IPS-20b (cell line): ENCODE measurements at regions not wholly inside any gene's neighbourhood (a gene's known extent, or its start where the extent isn't known, plus 50 kb on each side); places are given as distances from the start of the nearest gene placed in this dataset.
"Not testable (repeated sequence)": the region's sequence is repeated elsewhere in the genome, so short reads cannot be mapped to it uniquely, and the experiment has no call there.

Source experiments
- H3K27ac ChIP-seq: one replicate; pipeline ENCODE4 v1.5.1; 2013; ENCODE audit warnings: low read length
- H3K27me3 ChIP-seq: 2 replicates; pipeline ENCODE4 v1.6.1; 2013; ENCODE audit warnings: mild to moderate bottlenecking, low read length, inconsistent platforms; ENCODE audit not compliant: insufficient read depth
- H3K36me3 ChIP-seq: 2 replicates; pipeline ENCODE4 v1.6.1; 2013; ENCODE audit warnings: low read depth, mild to moderate bottlenecking, inconsistent platforms, low read length, moderate library complexity; ENCODE audit not compliant: insufficient read depth
- H3K4me1 ChIP-seq: 2 replicates; pipeline ENCODE4 v1.6.1; 2013; ENCODE audit warnings: mild to moderate bottlenecking, control low read depth, inconsistent platforms, low read length, moderate library complexity; ENCODE audit not compliant: insufficient read depth
- H3K4me3 ChIP-seq: 2 replicates; pipeline ENCODE4 v1.5.1; 2013; ENCODE audit warnings: mild to moderate bottlenecking, low read length, inconsistent platforms
- H3K9ac ChIP-seq: 2 replicates; pipeline ENCODE4 v1.6.1; 2013; ENCODE audit warnings: low read depth, mild to moderate bottlenecking, inconsistent platforms, low read length, moderate library complexity
- H3K9me3 ChIP-seq: 2 replicates; pipeline ENCODE4 v1.6.1; 2013; ENCODE audit warnings: mild to moderate bottlenecking, low read depth, low read length, inconsistent platforms; ENCODE audit not compliant: insufficient read depth

DNA sequence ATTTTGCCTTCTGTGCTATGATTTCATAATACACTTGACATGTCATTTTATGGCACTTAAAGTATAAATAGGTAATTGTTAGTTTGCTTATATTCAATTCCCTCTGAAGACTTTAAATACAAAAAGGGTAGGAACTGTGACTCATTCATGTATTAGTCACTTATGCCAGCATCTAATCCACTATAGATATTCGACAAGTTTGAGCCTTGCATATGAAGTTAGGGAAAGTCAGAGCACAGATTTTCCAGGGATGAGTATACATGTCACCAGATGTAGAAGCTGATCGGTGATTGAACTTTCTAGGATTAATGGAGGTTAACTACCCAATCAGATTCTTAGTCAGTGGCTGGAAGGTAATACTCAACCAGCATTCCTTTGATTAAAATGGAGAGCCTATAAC is 1321.5 kb downstream of the XPNPEP1 start:
- Histone ChIP-seq H3K4me3 (no peak overlapping the region), H3K27me3 (peaks cover 51% of the 10 kb centered on the region), H3K9ac (no peak overlapping the region), H3K9me3 (no peaks in the 10 kb centered on the region), H3K36me3 (no peaks in the 10 kb centered on the region), H3K4me1 (peaks cover 17% of the 10 kb centered on the region), H3K27ac (no peak overlapping the region)

DNA sequence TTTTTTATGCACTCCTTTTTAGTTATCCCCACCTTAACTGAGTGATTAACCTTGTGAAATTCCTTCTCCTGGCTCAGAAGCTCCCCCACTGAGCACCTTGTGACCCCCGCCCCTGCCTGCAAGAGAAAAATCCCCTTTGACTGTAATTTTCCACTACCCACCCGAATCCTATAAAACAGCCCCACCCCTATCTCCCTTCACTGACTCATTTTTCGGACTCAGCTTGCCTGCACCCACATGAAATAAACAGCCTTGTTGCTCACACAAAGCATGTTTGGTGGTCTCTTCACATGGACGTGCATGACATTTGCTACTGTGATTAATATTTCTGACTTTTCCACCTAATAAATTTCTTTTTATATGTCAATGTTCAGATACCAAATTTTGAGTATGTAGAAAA is 1322.8 kb downstream of the XPNPEP1 start:
- H3K9me3 ChIP-seq, H3K4me3 ChIP-seq, H3K9ac ChIP-seq, H3K36me3 ChIP-seq, H3K27ac ChIP-seq: not testable (repeated sequence)
- Histone ChIP-seq H3K27me3 (peaks cover 64% of the 10 kb centered on the region), H3K4me1 (peaks cover 17% of the 10 kb centered on the region)

GRCh38 chr10:108599317-108599716 is 1324.0 kb downstream of the XPNPEP1 start:
- H3K9me3 ChIP-seq, H3K36me3 ChIP-seq, H3K9ac ChIP-seq, H3K4me3 ChIP-seq, H3K27ac ChIP-seq: not testable (repeated sequence)
- Histone ChIP-seq H3K4me1 (peaks cover 17% of the 10 kb centered on the region), H3K27me3 (peaks cover 76% of the 10 kb centered on the region)

DNA sequence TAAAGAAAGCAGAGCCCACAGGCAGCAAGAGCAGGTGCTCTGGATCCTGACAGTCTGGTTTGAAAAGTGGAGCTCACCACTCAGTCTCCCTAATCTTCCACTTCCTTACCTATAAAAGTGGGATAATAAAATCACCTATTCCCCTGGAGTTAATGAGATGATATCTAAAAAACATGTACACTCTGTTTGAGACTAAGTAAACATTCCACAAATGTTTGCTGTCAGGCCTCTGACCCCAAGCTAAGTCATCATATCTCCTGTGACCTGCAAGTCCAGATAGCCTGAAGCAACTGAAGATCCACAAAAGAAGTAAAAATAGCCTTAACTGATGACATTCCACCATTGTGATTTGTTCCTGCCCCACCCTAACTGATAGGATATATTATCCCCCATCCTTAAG is 1324.5 kb downstream of the XPNPEP1 start:
- H3K36me3 ChIP-seq = no peaks in the 10 kb centered on the region
- H3K27ac ChIP-seq = no peak overlapping the region
- no peaks in the 10 kb centered on the region for H3K9me3 ChIP-seq
- no peak overlapping the region; the same call in 1 of the 2 replicates for H3K9ac ChIP-seq
- H3K4me1 ChIP-seq = peaks cover 17% of the 10 kb centered on the region
- H3K4me3 ChIP-seq = peak overlapping the region; percentile 29; the same call in 1 of the 2 replicates
- H3K27me3 ChIP-seq = peaks cover 76% of the 10 kb centered on the region

DNA sequence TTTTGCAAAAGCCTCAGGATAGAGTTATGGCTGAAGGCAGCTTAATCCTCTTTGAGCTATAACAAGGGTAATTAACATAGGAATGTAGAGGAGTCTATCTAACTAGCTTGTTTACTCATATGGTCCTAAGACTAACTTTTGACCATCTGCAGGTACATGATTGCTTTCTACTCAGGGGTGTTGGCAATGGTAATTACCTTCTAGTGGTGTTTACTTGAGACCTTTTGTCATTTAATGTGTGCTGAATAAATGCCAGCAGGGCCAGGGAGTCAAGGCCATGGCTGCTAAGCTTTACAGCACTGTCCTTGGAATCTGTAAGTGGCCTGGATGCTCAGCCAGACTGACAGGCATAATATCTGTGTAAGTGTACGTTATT is 1325.0 kb downstream of the XPNPEP1 start:
- Histone ChIP-seq H3K4me1 (peaks cover 17% of the 10 kb centered on the region), H3K27me3 (peaks cover 76% of the 10 kb centered on the region), H3K27ac (no peak overlapping the region), H3K9me3 (no peaks in the 10 kb centered on the region), H3K9ac (no peak overlapping the region; the same call in 1 of the 2 replicates), H3K4me3 (peak overlapping the region; percentile 29), H3K36me3 (no peaks in the 10 kb centered on the region)

DNA sequence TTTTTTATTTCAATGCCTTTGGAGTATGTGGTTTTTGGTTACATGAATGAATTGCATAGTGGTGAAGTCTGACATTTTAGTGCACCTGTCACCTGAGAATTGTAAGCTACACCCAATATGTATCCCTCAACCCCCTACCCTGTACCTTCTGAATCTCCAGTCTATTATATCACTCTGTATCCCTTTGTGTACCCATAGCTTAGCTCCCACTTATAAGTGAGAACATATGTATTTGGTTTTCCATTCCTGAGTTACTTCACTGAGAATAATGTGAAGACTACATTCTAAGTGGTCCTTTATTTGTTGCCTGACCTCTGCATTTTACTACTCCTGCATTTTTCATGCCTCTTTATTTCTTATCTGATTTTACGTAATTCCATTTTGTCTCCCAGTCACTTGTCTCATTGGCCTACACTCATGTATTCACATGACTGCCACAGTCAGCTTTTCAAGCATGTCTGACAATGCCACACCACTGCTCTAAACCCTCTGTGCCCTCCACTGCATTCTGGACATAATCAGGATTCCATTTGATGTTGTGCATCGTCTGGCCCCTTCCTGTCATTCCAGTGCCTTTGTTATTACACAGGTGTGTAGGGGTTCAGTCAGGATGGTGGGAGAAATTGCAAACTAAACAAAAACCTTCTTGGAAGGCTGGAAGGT is 1325.5 kb downstream of the XPNPEP1 start:
- no peaks in the 10 kb centered on the region for H3K9me3 ChIP-seq
- H3K27ac ChIP-seq = no peak overlapping the region
- H3K27me3 ChIP-seq = peaks cover 76% of the 10 kb centered on the region
- no peak overlapping the region for H3K9ac ChIP-seq
- no peaks in the 10 kb centered on the region for H3K36me3 ChIP-seq
- peaks cover 17% of the 10 kb centered on the region for H3K4me1 ChIP-seq
- H3K4me3 ChIP-seq = peak overlapping the region; percentile 29; the same call in 1 of the 2 replicates

GRCh38 chr10:108597031-108597430 is 1326.3 kb downstream of the XPNPEP1 start:
- Histone ChIP-seq H3K36me3 (no peaks in the 10 kb centered on the region), H3K27ac (no peak overlapping the region), H3K9ac (no peak overlapping the region), H3K4me1 (peaks cover 17% of the 10 kb centered on the region), H3K27me3 (peaks cover 76% of the 10 kb centered on the region), H3K9me3 (no peaks in the 10 kb centered on the region), H3K4me3 (no peak overlapping the region)

DNA sequence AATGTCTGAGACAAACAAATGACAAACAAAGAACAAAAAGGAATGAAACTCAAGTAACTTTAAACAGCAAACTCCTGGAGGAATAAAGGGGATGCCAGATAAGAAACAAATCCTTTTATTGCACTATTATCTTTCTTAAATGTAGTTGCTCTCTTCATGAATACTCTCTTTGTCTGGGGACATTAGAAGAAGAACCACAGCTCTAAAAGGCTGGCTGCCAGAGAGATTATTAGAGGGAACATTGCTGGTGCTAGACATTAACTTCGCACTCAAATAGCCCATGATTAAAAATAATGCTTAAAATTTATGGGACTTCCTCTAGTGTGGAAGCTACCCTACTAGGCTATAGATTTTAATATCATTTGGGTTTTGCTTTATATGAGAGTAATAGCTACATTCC is 1330.4 kb downstream of the XPNPEP1 start:
- peaks cover 37% of the 10 kb centered on the region for H3K27me3 ChIP-seq
- H3K27ac ChIP-seq = no peak overlapping the region
- no peak overlapping the region for H3K4me3 ChIP-seq
- H3K9ac ChIP-seq = no peak overlapping the region
- peaks cover 4% of the 10 kb centered on the region for H3K4me1 ChIP-seq
- H3K9me3 ChIP-seq = no peaks in the 10 kb centered on the region
- H3K36me3 ChIP-seq = no peaks in the 10 kb centered on the region

DNA sequence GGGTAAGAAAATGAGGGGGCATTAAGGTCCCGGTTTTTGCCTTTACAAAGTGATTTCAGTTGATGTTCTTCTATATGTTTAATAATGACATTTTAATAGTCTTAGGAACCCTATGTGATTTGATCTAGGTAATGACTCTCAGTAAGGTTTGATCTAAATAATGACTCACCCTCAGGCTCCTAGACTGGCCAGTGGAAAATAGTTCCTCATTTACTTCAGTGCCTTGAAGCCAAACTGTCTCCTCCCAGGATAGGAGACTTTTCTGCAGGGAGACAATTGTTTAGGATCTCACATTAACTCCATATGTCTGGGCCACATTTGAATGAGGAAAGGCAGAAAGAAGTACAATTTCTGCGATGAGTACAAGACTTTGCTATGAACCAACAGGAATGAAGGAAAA is 1331.9 kb downstream of the XPNPEP1 start:
- H3K9me3 ChIP-seq = no peaks in the 10 kb centered on the region
- H3K27me3 ChIP-seq = peaks cover 21% of the 10 kb centered on the region
- no peak overlapping the region for H3K27ac ChIP-seq
- H3K4me3 ChIP-seq = no peak overlapping the region
- no peaks in the 10 kb centered on the region for H3K36me3 ChIP-seq
- H3K4me1 ChIP-seq = no peaks in the 10 kb centered on the region
- H3K9ac ChIP-seq = no peak overlapping the region

- Histone ChIP-seq H3K9ac (no peak overlapping the region), H3K4me3 (no peak overlapping the region), H3K36me3 (no peaks in the 10 kb centered on the region), H3K27ac (no peak overlapping the region), H3K4me1 (no peaks in the 10 kb centered on the region), H3K27me3 (no peaks in the 10 kb centered on the region), H3K9me3 (no peaks in the 10 kb centered on the region)
Measured at GRCh38 chr10:108586424-108586823, 1336.9 kb downstream of the XPNPEP1 start.

GRCh38 chr10:108583877-108584276 is 1339.4 kb downstream of the XPNPEP1 start:
- H3K4me1 ChIP-seq = no peaks in the 10 kb centered on the region
- no peaks in the 10 kb centered on the region for H3K36me3 ChIP-seq

DNA sequence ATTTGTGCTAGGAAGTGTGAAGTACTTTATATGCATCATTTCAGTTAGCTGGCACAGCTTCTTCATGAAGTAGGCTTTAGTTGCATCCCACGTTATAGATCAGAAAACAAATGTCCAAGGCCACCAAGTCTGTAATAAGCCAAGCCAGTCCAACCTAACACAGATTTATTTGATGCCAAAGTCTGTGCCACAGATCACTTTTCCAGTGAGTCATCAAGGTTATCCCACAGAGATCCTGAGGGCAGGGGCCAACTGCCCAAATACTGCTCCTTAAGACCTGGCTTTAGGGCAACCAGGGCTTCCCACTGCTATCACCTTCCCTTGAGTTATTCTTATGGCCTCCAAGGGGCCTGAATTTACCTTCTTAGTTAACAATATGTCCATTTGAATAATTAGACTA is 1340.4 kb downstream of the XPNPEP1 start:
- no peaks in the 10 kb centered on the region for H3K36me3 ChIP-seq
- no peak overlapping the region for H3K9ac ChIP-seq
- H3K9me3 ChIP-seq = no peaks in the 10 kb centered on the region
- no peaks in the 10 kb centered on the region for H3K27me3 ChIP-seq
- no peaks in the 10 kb centered on the region for H3K4me1 ChIP-seq
- no peak overlapping the region for H3K27ac ChIP-seq
- no peak overlapping the region for H3K4me3 ChIP-seq

More at GRCh38 chr10:108583877-108584276, 1339.4 kb downstream of the XPNPEP1 start:
- no peak overlapping the region for H3K9ac ChIP-seq
- no peaks in the 10 kb centered on the region for H3K27me3 ChIP-seq
- H3K9me3 ChIP-seq = no peaks in the 10 kb centered on the region
- no peak overlapping the region for H3K27ac ChIP-seq
- no peak overlapping the region for H3K4me3 ChIP-seq
